ENCODE measurements at regions not wholly inside any gene's neighbourhood (a gene's known extent, or its start where the extent isn't known, plus 50 kb on each side); places are given as distances from the start of the nearest gene placed in this dataset.

DNA sequence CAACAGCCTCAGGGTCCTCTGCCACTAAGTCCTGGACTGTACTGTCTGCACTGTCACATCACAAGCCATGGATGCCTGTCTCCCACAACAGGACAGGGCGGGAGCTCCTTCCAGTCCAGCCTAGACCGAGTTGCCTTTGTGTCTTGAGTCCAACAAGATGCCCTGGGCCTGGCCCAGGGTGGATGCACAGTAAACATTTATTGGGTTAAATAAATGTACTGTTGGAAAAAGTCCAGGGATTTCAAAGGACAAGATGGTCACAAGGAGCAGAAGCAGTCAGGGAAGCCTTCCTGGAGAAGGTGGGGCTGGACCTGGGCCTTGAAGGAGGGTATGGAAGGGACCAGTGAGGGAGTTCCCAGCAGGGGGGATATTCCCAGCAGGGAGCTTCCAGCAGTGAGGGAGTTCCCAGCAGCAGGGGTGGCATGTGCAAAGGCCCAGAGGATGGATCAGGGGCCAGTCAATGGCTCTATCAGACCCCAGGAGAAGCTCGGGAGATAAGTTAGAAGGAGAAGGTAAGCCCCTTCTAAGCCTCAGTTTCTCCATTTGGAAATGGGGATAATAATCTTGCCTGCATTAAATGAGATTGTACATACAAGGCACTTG is 72.7 kb upstream of the NEURL1B start:
- DNase-seq: no peak

DNA sequence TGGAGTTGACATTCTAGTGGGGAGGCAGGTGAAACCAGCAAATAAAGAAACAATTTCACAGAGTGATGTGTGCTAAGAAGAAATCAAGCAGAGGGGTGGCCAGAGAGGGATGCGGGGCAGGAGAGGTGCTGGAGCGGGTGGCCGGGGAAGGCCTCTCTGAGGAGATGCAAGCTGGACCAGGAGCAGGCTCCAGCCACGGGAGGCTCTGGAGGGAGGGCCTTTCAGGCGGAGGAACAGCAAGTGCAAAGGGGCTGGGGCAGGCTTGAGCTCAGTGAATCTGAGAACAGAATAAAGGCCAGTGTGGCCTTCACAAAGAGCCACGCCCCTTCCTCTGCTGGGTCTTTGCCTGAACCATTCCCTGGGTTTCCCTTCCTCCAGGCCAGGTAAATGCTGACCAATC is 73.2 kb upstream of the NEURL1B start:
- DNase-seq: no peak

DNA sequence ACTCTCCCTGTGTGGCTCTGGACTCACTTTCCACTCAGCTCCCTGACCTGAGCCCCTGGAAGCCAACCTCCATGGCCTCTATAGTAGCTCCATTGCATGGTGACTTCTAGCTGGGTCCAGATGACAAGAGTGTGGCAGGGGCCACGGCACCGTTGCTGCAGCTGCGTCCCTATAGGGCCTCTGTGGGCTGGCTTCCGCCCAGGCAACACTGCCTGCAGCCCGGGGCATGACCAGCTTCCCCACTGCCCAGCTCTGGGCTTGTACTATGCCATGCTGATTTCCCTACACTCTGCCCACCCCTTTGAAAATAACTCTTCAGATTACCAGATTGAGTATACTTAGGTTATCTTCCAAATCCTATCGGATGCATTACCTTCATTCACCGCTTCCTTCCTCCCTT is 73.8 kb upstream of the NEURL1B start:
- no peak for DNase-seq

DNA sequence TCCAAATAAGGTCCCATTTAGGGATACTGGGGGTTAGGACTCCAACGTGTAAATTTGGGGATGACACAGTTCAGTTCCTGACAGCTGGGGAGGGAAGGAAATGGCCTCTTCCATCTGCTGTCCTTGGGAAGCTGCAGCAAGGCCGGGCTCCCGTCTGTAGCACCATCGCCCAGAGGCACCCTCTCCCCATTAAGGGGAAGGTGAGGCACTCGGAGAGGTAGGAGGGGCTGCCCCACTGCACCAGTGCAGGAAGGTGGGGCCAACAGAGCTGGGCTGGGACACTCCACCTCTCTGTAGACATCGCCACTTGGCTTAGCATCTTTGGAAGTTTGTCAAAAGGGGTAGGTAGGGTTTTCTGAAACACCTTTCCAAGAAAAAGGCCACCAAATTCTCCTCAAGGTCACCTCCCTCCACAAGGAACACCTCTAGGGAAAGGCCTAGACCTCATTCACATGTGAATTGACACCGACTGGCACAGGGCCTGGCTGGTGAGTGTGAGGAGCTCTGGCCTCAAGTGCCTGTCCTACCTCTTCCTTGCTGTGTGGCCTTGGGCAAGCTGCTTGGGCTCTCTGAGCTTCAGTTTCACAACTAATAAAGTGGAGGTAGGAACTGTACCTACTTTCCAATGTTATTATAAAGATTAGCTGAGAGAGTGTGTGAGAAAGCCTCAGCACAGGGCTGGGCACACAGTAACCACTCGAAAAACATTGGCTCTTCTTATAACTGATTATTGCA is 75.0 kb upstream of the NEURL1B start:
- no peak for DNase-seq

DNA sequence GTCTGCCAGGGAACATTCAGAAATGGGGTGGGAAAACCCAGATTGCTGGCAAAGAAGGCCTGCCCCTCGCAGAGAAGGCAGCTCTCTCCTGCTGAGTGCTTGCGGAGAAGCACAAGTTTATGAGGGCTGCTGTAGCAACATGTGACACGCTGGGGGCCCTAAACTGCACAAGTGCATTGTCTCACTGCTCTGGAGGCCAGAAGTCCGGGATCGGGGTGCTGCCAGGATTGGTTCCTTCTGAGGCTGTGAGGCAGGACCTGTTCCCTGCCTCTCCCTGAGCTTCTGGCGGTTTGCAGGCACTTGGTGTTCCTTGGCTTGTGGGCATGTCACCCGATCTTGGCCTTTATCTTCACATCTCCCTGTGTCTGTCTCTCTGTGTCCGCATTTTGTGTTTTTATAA is 75.6 kb upstream of the NEURL1B start:
- DNase-seq: no peak

DNA sequence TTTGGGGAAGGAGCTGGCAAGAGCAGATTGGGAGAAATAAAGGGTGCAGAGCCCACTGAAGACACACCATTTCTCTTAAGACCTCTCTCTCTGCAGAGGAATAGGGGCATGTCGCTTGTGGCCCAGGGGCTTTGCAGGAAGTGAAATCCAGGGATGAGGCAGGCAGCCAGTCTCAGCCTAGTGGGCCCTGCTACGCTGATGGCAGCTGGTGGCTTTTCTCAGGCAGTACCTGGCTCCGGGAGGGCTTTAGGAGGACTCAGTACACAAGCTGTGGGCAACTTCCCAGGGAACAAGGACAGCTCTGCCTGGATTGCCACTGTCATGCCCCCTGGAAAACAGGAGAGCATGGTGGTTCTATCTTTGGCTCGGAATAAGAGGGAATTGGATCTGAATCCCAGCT is 76.2 kb upstream of the NEURL1B start:
- DNase-seq: no peak

DNA sequence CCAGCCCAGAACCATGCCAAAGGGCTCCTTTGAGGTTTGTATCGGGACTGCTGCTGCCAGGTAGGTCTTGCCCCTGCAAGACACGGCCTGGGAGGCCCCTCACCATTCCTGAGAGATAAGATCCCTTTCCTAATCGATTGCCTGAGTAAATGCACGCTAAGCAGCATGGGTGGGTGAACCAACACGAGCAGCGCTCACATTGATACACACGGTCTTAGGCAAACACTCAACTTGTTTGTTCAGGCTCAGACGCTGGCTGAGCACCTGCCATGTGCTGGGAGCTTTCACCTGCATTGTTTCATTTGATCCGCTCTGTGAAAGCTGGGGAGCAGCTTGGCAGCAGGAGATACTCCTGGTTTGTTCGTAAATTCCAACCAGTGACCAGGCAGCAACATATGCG is 76.9 kb upstream of the NEURL1B start:
- DNase-seq: no peak

DNA sequence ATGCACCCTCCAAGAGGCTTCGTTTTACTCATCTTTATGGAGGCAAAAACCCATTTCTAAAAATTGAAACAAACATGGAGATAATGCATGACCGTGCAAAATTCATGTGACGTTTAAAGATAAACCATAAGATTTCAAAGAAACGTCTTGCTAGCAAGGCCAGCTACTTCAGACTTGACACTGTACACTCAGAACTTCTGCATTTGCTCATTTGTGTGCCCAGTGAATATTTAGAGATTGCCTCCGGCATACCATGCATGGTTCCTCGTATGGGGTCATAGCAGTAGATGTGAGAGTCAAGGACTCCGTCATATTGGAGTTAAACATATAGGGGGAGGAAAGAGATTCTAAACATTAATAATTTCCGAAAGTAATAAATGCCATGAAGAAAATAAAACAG is 78.6 kb upstream of the NEURL1B start:
- DNase-seq: no peak

DNA sequence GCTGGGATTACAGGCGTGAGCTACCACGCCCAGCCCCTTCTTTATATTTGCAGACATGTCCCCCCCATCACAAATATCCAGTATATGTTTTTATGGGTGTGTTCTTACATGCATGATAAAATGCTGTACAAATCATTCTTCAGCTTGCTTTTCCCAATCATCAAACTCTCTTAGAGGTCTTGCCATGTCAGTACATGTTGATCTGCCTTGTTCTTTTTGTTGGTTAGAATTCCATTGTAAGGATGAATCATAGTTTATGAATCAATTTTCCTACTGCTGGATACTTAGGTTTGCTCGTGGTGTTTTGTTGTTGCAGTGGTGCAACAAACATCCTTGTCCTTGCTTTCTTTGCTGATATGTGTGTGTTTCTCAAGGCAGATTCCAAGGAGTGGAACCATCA is 79.9 kb upstream of the NEURL1B start:
- no peak for DNase-seq

DNA sequence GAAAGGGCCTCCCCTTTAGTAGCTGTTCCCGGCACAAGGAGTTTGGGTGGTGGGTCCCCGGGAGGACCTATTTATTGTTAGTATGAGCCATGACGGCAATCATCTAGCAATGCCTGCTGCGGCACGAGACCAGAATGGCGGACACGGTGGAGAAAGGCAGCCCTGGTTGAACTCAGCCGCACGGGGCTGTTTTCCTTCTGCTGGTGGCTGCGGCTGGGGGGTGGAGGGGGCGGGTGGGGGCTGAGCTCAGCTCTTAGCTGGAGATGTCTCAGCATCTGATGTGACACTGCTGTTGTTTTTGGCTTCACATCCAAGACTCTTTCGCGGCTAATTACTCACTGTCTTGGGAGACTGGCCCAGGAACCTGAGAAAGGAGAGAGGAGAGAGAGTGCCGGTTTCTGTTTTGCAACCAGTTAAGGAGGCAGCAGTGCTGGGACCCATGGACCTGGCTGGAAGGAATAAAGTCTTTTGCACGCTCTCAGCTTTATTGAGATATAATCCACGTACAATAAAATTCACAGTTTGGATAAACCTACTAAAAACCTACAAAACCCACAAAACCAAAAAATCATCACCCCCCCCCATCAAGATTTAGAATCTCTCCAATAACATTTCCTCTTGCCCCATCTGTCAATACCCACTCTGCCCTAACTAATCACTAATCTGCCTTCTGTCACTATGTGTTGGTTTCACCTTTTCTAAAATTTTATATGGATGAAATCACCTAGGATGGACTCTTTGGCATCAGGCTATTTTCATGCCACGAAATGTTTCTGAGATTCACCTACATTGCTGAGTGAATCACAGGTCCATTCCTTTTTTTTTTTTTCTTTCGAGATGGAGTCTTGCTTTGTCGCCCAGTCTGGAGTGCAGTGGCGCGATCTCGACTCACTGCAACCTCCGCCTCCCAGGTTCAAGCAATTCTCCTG is 81.8 kb upstream of the NEURL1B start:
- DNase-seq: no peak

DNA sequence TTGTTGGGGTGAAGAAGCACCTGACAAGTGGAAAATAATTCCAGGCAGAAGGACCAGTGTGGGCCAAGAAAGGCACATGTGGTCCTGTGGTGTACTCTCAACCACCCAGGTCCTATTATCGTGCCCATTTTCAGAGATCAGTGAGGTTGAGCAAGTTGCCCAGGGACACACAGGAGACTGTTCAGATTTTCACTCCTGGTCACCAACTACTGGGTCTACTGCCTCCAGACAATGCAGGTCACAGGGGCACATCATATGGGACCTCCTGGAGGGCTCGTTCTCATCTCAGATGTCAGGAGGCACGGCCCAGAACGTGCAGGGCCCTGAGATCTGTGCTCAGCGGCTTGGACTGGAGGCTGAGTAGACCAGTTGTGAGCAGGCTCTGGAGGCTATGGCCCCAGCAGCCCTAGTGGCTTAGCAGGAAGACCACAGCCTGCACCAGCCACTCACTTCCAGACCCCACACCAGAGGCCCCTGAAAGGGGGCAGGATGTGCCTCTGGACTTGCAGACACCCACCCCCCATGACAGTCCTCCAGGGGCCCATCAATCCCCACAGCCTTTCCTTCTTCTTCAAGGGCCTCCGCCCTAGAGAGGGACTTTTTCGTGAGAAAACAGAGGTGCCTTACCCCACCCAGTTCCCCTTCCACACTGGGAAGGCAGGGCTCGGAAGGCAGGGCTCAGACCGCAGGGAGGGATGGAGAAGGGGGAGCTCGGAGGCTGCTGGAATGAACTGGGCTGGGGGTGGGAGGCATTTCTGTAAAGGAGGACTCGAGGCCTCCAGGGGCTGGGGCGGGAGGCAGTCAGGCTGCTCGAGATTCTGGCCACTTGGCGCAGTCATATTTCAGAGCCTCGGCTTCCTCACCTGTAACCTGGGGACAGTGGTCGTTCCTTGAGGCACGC is 82.7 kb upstream of the NEURL1B start:
- no peak for DNase-seq

DNA sequence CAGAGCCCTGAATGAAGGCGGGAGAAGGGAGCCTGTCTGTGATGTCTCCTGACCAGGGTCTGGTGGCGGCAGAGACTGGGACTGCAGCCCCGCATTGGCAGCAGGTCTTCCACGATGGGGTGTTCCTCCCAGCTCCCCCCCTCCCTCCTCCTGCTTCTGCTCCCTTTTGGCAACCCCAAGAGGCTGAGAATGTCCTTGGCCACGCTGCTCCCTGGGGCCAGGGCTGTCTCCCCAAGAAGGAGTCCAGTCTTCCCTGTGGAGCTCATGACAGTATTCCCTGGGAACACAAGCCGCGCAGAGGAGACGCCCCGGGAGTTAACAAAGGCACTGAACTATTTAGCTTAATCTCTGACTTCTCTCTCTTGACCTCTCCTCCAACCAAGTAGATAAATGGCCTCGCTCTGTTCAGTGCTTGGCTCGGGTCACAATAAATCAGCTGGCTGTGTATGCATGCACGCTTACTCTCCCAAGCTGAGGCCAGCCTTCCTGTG is 84.0 kb upstream of the NEURL1B start:
- DNase-seq: no peak

DNA sequence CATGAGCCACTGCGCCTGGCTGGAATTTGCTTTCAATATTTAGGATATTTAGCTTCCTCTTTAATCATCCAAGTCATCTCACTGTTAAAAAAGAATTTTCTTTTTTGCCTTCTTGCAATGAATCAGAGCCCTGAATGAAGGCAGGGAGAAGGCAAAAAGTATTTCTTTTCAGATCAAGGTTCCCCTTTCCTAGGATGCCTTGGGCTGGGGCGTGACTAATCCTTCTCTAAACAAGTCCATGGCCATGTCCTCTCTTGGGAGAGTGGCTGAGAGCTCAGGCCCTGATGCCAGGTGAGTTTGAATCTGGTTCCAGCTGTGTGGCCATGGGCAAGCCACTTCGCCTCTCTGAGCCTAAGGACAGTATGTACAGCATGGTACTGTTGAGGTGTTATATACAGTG is 84.8 kb upstream of the NEURL1B start:
- no peak for DNase-seq

DNA sequence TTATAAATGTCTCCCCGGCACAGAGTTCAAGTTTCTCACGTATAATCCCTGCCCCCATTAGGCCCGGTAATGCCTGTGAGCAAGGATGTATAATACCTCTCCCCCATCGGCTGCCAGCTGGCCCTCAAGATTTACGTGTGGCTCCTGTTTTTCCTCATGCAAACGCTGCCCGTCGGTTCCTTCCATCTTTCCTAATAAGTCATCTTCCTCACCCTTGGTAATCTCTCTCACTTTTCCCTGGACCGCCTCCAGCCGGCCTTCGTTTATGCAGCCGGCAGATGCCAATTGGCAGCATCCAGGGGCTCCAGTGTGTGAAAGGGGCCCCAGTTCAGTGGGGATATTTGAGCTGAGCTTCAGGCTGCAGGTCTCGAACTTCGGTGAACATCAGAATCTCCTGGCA is 86.5 kb upstream of the NEURL1B start:
- DNase-seq: no peak

DNA sequence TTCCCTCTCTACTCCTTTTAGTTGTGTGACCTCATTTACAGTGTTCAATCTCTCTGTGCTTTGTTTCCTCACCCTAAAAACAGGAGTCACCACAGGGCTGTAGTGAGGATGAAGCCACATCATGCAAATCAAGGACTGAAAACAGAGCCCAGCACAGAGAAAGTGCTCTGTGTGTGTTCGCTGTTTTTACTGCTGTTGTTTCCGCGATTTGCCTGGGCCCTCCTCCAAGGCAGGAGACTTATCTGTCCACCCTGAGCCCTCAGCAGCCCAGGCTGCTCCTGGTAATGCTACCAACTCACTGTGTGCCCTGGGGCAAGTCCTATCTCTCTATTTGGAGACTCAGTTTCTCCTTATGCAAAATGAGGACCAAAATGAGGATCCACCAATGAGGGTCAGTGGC is 87.2 kb upstream of the NEURL1B start:
- DNase-seq: no peak

DNA sequence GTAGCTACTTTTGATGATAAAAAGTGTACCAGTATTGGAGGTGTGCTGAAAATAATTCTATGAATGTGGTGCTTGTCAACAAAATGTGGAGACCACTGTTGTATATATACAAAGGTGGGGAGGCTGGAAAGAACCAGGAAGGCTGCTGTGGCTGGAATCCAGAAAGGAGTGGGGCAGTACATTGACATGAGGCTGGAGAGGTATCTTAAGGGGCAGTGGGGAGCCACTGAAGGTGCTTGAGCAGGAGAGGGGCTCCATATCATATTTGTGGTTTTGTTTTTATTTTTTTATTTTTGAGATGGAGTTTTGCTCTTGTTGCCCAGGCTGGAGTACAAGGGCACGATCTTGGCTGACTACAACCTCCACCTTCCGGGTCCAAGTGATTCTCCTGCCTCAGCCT is 87.9 kb upstream of the NEURL1B start:
- DNase-seq: no peak

DNA sequence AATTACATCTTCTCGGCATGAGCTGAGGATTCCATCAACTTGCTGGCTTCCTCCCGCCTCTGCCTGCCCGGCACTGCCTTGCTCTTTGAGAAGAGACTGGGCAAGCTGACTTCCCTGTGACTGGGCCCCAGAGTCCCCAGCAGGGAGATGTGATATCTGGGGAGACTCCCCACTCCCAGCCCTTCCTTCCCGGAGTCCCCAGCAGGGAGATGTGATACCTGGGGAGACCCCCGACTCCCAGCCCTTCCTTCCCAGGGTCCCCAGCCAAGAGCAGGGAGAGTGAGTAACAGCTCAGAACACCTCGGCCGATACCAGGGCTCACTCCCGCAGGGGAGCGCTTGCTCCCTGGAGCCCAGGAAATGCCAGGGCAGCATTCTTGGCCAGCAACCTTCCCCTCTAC is 90.1 kb upstream of the NEURL1B start:
- DNase-seq: no peak

DNA sequence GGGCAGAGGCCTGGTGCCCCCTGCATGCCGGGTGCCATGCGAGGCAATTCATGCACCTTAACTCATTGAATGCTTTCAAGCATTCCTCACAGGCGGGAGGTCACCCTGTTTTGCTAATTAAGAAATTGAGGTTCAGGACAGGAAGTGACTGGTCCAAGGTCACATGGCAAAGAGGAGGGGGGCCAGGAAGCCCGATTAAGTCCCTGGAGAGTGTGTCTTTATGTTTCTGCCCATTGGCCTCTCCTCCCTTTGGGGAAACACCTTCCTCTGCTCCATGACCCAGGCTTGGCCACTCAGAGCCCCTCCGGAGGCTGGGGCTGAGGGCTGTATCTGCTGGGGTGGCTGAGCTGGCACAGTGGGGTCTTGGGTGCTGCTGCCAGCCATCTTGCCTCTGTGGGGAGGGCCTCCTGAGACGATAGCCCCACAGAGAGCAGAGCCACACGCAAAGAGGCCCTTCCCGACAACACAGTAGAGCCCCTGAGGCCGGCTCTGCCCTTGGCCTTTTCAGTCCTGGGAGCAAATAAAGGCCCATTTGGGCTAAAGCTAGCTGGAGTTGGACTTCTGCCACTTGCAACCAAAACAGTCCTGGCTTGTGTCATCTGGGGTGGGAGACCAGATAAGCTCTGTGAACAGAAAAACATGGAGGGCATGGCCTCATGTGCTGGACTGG is 90.8 kb upstream of the NEURL1B start:
- DNase-seq: no peak

DNA sequence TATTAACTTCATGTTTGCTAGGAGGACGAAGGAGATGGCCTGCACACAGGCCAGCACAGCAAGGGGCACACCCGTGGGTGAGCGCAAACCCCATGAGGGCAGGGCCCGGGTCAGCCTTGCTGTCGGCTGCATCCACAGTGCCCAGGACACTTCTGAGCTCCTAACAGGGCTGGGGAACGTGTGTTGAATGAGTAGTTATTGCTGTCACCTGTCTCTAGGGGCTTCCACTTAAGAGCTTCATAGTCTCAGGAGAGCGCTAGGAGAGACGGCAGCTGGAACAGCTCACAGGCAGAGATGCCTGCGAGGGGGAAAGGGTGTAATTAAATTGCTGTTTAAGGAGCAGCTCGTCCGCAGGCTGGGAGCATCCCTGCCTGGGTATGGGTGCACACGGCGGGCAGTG is 91.4 kb upstream of the NEURL1B start:
- no peak for DNase-seq

DNA sequence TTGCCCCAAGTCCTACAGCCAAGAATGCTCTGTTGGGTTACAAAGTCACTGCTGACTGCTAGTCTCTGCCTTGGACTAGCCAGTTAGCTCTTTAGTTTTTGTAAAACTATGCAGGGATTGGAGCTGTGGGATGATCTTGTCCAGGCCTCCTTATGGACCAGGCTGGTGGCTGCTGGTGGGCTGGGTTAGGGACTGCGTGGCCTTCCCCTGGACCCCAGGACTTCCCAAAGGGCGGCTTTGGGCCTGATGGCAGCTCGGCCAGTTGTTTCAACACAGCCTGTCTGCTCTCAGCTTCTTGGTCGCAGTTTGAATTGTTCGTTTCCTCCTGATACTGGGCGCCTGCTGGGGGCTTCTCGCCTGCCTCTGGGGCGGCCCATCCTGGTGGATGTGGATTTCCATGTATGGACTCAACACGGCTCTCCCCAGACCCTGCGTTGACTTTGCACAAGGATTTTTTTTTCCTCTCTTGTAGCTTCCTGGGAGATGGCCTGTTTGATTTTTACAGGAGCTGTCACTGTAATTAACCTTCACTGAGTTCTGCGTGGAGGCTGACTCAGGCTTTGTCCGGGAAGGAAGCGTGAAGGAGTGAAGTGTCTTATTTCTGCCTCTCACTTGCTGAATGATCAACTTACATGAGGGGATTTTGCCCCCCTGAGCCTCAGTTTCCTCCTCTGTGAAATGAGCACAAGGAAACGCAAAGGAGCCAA is 91.9 kb upstream of the NEURL1B start:
- DNase-seq: no peak

DNA sequence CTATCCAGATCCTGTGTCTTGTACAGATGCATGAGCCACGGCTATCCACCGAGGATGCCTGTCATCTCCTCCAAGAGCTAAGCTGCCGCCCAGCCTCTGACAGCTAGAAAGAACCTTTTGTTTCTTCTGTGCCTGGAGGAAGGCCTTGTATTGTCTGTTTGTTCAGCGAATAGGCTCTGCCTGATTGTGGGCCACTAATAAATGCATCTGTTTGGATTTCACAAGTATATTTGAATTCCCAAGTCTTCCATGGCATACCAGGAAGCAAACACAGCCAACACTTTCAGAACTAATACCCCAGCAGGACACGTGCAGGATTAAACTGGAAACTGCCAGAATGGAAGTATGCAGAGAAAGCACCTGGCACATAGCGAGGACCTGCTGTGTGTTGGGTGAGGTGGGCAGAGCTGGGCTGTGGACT is 92.7 kb upstream of the NEURL1B start:
- no peak for DNase-seq

DNA sequence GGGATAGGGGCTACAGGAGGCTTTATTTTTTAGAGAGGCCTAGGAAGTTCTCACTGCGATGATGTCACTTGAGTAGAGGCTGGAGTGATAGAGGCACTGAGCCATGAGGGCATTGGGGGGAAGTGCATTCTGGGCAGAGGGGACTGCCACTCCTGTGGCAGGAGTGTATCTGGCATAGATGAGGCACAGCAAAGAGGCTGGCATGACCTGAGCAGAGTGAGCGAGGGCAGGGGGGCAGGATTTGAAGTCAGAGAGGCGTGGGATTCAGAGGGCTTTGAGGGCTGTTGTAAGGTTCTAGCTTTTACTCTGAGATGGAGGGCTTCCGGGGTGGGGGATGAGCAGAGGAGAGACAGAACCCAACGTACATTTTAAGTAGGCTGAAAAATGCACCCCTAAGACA is 91.9 kb upstream of the SH3PXD2B start:
- DNase-seq: no peak

Measured in MV-4-11 (cell line).